Activated naive CD8-positive, alpha-beta T cell treated with anti-CD3 and anti-CD28 coated beads, Interleukin-2, amount 50 U/mL, for 24 hours (primary cell): ENCODE measurements at regions not wholly inside any gene's neighbourhood (a gene's known extent, or its start where the extent isn't known, plus 50 kb on each side); places are given as distances from the start of the nearest gene placed in this dataset.

Experiments
- ATAC-seq: fragments of 150-1000 bp; cut with Tn5 transposase; one replicate; pipeline ENCODE4 v1.10.0; 2021
- DNase-seq: peaks from one replicate; pipeline ENCODE4 v3.0.0; 2021
- H3K27ac Mint-ChIP-seq: one replicate; pipeline ENCODE4 v1.8.0; 2021; ENCODE audit warnings: mild to moderate bottlenecking, mixed read lengths
- H3K27me3 Mint-ChIP-seq: one replicate; pipeline ENCODE4 v1.8.0; 2021; ENCODE audit warnings: mixed read lengths
- H3K36me3 Mint-ChIP-seq: one replicate; pipeline ENCODE4 v1.8.0; 2021; ENCODE audit warnings: low read depth, mixed read lengths
- H3K4me1 Mint-ChIP-seq: one replicate; pipeline ENCODE4 v1.8.0; 2021; ENCODE audit warnings: mixed read lengths
- H3K4me3 Mint-ChIP-seq: one replicate; pipeline ENCODE4 v1.8.0; 2021; ENCODE audit warnings: mild to moderate bottlenecking, moderate library complexity, mixed read lengths
- H3K9me3 Mint-ChIP-seq: one replicate; pipeline ENCODE4 v1.8.0; 2021; ENCODE audit warnings: mixed read lengths

DNA sequence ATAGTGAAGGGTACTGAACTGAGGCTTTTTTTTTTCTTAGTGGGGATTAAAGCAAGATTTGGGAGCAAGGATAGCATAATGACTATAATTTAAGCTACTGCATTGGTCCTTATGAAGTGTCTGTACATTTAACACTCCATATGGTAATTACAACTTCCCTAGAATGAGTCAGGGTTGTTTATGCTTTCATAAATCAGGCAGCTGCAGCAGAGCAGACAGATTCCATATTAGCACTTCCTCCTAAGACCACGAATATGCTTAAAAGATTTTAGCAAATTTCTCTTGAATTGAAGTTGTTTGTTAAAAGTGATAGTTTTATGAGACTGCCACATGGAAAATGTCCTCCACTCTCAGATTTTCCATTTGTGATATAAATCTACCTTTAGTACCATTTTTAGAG is 401.1 kb upstream of the SPRY2 start:
- Mint-ChIP-seq H3K4me3 (no peak overlapping the region), H3K27me3 (no peaks in the 10 kb centered on the region), H3K4me1 (no peaks in the 10 kb centered on the region), H3K9me3 (peaks cover 4% of the 10 kb centered on the region), H3K36me3 (no peaks in the 10 kb centered on the region), H3K27ac (peak overlapping the region; percentile 4)
- no peak for DNase-seq
- ATAC-seq = no peak

DNA sequence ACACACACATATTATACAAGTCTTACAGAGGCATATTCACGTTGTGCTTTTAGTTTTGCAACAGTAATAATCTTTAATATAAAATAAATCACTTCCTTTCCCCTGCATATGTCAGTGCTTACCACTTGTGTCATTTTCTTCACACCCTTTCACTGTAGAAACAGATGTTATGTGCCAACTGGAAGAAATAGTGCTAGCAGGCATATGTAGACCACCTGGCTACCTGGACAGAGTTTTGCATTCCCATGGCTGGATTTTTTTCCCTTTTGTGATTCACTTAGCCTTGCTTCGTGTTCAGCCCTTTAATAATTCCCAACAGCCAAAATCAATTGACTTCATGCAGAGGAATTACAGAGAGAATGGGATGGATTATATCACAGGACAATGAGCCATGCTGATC is 399.1 kb upstream of the SPRY2 start:
- DNase-seq (no peak), ATAC-seq (no peak)
- Mint-ChIP-seq H3K4me3 (no peak overlapping the region), H3K4me1 (no peaks in the 10 kb centered on the region), H3K27me3 (no peaks in the 10 kb centered on the region), H3K9me3 (peaks cover 7% of the 10 kb centered on the region), H3K27ac (no peak overlapping the region), H3K36me3 (no peaks in the 10 kb centered on the region)

DNA sequence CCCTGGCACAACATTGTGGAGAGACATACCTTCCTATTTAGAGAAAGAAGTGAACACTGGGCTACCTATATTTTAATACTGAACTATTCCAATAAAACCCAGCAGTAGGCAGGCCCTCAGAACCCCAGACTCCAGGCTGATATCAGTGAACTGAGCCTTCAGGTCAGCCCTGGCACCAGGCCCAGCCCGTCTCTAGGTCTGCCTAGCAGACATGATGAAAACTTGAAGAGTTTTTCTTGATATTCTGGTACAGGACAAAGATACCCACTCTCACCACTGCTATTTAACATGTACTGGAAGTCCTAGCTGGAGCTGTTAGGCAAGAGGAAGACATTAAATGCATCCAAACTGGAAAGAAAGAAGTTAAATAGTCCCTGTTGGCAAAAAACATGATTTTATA is 396.6 kb upstream of the SPRY2 start:
- Mint-ChIP-seq H3K27me3 (no peaks in the 10 kb centered on the region), H3K4me1 (no peaks in the 10 kb centered on the region), H3K9me3 (peaks cover 4% of the 10 kb centered on the region), H3K4me3 (no peak overlapping the region), H3K27ac (no peak overlapping the region), H3K36me3 (no peaks in the 10 kb centered on the region)
- DNase-seq = no peak
- ATAC-seq = no peak

DNA sequence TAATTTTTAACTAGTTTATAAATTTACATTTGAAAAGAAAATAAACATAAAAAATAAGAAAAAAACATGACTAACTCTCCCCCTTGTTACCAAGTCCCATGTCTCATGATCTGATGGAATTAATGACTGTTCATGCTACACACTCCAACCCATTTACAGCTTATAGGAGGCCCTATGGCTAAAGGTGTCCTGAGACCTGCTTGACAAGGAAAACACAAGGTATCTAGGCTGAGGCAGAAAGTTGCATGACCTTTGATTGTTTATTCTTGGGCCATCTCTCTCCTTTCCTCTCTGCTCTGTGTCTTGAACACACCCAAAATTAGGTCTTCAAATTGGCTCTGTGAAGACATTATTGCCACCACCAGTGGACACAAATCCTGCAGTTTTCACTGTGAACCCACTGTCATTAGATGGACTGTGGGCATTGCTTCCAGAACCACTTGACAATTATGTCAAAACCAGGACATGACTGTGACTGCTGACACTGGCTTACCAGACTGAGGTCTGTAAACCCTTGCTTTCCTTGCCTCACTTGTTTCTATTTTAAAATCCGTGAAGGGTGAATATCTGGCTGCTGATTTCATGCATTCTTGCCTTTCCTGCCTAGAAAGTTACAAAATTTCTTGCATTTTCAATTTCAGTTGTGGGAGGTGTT is 386.5 kb upstream of the SPRY2 start:
- Mint-ChIP-seq H3K4me1 (no peaks in the 10 kb centered on the region), H3K27me3 (no peaks in the 10 kb centered on the region), H3K36me3 (no peaks in the 10 kb centered on the region), H3K27ac (no peak overlapping the region), H3K9me3 (peaks cover 18% of the 10 kb centered on the region), H3K4me3 (no peak overlapping the region)
- DNase-seq (no peak), ATAC-seq (no peak)

DNA sequence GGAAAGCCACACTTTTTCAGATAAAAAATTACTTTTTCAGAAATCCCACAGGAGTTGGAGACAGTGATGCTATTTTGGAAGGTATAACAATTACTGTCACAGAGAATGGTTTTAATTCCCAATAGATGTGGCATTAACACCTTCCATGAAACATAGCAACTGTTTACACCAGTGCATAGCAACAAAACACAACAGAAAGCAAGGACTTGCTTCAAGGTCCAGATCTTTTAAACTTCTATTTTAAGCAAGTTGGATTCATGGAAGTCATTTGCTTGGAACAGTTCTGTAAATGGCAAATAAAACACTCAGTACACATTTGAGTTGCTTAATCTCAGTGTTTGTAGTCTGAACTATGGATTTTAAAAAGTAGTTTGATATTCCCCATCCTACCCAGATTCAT is 385.9 kb upstream of the SPRY2 start:
- no peaks in the 10 kb centered on the region for H3K36me3 Mint-ChIP-seq
- no peak overlapping the region for H3K27ac Mint-ChIP-seq
- no peak overlapping the region for H3K4me3 Mint-ChIP-seq
- DNase-seq (no peak), ATAC-seq (no peak)
- H3K9me3 Mint-ChIP-seq = peaks cover 18% of the 10 kb centered on the region
- H3K27me3 Mint-ChIP-seq = no peaks in the 10 kb centered on the region
- no peaks in the 10 kb centered on the region for H3K4me1 Mint-ChIP-seq

DNA sequence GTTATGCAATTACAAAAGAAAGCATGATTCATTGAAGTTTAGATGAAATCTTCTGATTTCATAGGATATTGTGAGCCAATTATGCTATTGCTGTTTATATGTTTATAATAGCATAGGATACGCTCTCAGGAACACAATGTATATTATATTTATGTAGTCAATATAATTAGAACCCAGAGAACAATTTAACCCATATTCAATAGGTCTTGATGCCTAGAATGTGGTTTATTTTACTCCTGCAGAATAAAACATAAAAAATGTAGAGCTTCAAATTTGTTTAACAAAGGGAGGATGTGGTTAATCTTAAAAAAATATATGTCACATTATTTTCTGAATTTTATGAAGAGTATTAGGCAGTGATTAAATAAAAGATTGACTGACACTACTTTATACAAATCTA is 380.8 kb upstream of the SPRY2 start:
- no peaks in the 10 kb centered on the region for H3K27me3 Mint-ChIP-seq
- ATAC-seq (no peak), DNase-seq (no peak)
- H3K27ac Mint-ChIP-seq = no peak overlapping the region
- no peak overlapping the region for H3K4me3 Mint-ChIP-seq
- peaks cover 1% of the 10 kb centered on the region for H3K4me1 Mint-ChIP-seq
- H3K9me3 Mint-ChIP-seq = no peaks in the 10 kb centered on the region
- H3K36me3 Mint-ChIP-seq = no peaks in the 10 kb centered on the region

DNA sequence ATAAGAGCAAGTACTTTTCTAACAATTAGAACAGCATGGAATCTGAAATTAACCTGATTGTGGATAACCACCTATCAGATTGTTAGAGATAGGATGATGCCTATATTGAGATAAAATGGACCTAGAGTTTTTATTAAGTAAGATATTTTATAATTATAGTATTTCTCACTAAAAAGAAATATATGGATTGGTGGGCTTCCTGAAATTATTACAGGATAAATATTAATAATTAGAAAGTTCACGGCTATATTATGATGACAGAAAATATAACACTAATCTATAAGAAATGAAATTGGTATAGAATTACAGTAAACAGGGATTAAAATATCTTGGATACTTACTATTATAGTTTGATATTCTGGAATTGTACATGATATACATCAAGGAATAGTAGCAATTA is 378.0 kb upstream of the SPRY2 start:
- no peak for DNase-seq
- Mint-ChIP-seq H3K36me3 (no peaks in the 10 kb centered on the region), H3K9me3 (peaks cover 5% of the 10 kb centered on the region), H3K4me1 (peaks cover 2% of the 10 kb centered on the region), H3K4me3 (no peak overlapping the region), H3K27ac (no peak overlapping the region), H3K27me3 (no peaks in the 10 kb centered on the region)
- ATAC-seq = no peak

DNA sequence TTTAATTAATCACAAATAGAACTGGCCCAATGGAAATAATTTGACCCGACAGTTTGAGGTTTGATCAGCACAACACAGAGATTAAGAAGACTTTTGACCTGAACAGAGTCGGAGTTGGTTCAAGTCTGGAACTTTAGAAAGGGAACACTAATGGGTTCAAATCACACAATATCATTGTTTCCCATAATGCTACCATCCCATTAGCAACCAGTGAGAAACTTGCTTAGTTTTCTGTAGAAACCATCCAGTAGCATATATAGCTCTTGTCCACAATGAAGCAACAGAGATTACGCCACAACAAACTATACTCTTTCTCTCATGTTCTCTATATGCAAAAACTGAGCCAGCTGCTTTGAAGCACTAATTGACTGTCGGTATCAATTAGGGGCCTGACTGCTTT is 376.9 kb upstream of the SPRY2 start:
- H3K9me3 Mint-ChIP-seq = peaks cover 13% of the 10 kb centered on the region
- H3K4me3 Mint-ChIP-seq = no peak overlapping the region
- H3K4me1 Mint-ChIP-seq = peaks cover 2% of the 10 kb centered on the region
- DNase-seq = no peak
- H3K27ac Mint-ChIP-seq = no peak overlapping the region
- H3K27me3 Mint-ChIP-seq = no peaks in the 10 kb centered on the region
- H3K36me3 Mint-ChIP-seq = no peaks in the 10 kb centered on the region
- no peak for ATAC-seq

DNA sequence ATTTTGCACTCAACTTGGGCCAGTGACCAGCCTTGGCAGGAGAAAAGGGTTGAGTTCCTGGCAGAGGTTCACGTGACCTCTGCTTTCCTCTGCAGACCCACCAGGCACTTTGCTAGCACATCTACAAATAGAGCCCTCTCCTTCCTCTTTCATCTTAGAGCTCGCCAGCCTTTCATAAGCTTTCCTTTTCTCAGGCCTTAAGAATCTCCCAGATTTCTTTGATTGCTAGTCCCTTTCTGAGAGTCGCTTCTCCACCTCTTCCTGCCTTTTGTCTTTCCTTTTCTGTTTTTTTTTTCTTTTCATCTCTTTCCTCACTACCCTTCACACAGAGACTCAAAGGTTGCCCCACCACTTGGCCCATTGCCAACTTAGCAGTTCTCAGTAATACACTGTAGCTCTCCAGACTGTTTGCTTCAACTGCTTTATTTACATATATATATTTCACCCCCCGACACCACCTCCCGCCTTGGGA is 375.7 kb upstream of the SPRY2 start:
- Mint-ChIP-seq H3K9me3 (peaks cover 13% of the 10 kb centered on the region), H3K27me3 (no peaks in the 10 kb centered on the region), H3K4me1 (peaks cover 2% of the 10 kb centered on the region), H3K4me3 (no peak overlapping the region), H3K27ac (no peak overlapping the region), H3K36me3 (no peaks in the 10 kb centered on the region)
- no peak for ATAC-seq
- no peak for DNase-seq

DNA sequence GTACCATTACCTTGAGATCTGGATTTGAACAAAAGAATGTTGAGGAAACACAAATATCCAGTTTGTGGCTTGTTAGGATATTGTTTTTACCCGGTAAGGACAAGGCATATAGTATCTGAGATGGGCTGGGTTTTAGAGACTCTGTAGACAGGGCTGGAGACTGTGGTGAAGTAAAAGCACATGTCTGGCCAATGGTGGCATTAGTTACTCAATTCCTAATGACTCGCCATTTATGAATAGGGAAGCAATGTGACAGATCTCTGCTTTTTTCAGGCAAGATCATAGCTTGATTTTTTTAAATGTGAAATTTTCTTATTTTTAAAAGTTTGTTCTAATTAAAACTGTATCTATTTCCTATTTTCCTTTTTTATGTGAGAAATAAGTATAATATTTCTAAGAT is 371.1 kb upstream of the SPRY2 start:
- ATAC-seq (no peak), DNase-seq (no peak)
- Mint-ChIP-seq H3K27me3 (no peaks in the 10 kb centered on the region), H3K27ac (no peak overlapping the region), H3K4me3 (no peak overlapping the region), H3K9me3 (peaks cover 13% of the 10 kb centered on the region), H3K36me3 (no peaks in the 10 kb centered on the region), H3K4me1 (peaks cover 2% of the 10 kb centered on the region)

DNA sequence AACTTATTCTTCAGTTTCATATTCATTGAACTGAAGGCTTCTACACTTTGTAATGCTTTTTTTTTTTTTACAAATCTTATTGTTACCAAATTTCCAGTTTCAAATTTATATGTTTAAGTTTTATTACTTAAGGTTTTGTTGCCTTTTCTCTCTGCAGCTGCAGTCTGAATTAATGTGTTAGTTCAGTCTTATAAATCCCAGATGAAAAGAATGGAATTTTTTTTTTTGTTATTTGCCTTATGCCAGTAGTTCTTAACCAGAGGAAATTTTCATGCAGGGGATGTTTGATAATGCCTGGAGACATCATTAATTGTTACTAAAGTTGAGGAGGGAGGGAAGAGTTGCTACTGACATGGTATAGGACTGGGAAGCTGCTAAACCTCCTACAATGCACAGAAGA is 367.9 kb upstream of the SPRY2 start:
- H3K9me3 Mint-ChIP-seq = peaks cover 8% of the 10 kb centered on the region
- no peak overlapping the region for H3K27ac Mint-ChIP-seq
- H3K4me1 Mint-ChIP-seq = no peaks in the 10 kb centered on the region
- H3K27me3 Mint-ChIP-seq = no peaks in the 10 kb centered on the region
- no peaks in the 10 kb centered on the region for H3K36me3 Mint-ChIP-seq
- H3K4me3 Mint-ChIP-seq = no peak overlapping the region
- DNase-seq (no peak), ATAC-seq (no peak)

DNA sequence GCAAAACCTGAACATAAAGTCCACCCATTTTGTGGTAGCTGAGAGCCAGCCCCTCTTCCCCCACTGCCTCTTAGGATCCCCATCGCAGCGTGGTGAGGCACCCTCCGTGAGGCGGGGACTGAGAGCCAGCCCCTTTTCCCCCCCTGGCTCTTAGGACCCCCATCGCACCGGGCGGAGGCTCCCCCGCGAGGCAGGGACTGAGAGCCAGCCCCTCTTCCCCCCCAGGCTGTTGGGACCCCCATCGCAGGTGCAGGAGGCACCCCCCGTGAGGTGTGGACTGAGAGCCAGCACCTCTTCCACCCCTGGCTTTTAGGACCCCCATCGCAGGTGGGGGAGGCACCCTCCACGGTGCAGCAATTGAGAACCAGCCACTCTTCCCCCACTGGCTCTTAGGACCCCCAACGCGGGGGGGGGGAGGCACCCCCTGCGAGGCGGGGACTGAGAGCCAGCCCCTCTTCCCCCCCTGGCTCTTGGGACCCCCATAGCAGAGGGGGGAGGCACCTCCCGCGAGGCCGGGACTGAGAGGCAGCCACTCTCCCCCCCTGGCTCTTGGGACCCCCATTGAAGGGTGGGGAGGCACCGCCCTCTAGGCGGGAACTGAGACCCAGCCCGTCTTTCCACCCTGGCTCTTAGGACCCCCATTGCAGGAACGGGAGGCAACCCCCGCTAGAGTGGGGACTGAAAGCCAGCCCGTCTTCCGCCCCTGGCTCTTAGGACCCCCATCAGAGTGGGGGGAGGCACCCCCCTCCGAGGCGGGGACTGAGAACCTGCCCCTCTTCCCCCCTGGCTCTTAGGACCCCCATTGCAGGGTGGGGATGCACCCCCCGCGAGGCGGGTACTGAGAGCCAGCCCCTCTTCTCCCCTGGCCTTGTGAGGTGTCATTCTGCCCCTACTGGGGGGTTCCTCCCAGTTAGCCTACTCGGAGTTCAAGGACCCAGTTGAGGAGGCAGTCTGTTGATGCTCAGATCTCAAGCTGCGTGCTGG is 366.4 kb upstream of the SPRY2 start:
- Mint-ChIP-seq H3K9me3 (no peaks in the 10 kb centered on the region), H3K27me3 (no peaks in the 10 kb centered on the region), H3K27ac (no peak overlapping the region), H3K4me1 (no peaks in the 10 kb centered on the region), H3K36me3 (no peaks in the 10 kb centered on the region), H3K4me3 (no peak overlapping the region)
- no peak for ATAC-seq
- no peak for DNase-seq

DNA sequence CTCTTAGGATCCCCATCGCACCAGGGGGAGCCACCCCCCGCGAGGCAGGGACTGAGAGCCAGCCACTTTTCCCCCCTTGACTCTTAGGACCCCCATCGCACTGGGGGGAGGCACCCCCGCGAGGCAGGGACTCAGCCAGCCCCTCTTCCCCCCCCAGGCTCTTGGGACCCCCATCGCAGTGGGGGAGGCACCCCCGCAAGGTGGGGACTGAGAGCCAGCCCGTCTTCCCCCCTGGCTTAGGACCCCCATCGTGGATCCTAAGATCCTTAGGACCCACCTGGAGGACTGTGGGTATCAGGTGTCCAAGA is 365.2 kb upstream of the SPRY2 start:
- Mint-ChIP-seq H3K27me3 (no peaks in the 10 kb centered on the region), H3K36me3 (no peaks in the 10 kb centered on the region), H3K4me3 (no peak overlapping the region), H3K27ac (no peak overlapping the region), H3K9me3 (no peaks in the 10 kb centered on the region), H3K4me1 (no peaks in the 10 kb centered on the region)
- DNase-seq (no peak), ATAC-seq (no peak)

DNA sequence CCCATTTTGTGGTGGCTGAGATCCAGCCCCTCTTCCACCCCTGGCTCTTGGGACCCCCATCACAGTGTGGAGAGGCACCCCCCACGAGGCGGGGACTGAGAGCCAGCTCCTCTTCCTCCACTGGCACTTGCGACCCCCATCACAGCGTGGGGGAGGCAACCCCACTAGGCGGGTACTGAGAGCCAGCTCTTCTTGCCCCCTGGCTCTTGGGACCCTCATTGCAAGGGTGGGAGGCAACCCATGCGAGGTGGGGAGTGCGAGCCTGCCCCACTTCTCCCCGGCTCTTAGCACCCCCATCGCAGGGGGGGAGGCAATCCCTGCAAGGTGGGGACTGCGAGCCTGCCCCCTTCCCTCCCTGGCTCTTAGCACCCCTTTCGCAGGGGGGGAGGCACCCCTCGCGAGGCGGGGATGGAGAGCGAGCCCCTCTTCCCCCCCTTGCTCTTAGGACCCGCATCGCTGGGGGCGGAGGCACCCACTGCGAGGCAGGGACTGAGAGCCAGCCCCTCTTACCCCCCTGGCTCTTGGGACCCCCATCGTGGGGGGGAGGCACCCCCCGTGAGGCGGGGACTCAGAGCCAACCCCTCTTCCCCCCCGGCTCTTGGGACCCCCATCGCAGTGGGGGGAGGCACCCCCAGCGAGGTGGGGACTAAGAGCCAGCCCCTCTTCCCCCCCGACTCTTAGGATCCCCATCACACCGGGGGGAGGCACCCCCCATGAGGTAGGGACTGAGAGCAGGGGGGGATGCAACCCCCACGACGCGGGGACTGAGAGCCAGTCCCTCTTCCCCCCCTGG is 364.6 kb upstream of the SPRY2 start:
- ATAC-seq (no peak), DNase-seq (no peak)
- Mint-ChIP-seq H3K27ac (no peak overlapping the region), H3K27me3 (no peaks in the 10 kb centered on the region), H3K36me3 (no peaks in the 10 kb centered on the region), H3K4me1 (no peaks in the 10 kb centered on the region), H3K4me3 (no peak overlapping the region), H3K9me3 (no peaks in the 10 kb centered on the region)

DNA sequence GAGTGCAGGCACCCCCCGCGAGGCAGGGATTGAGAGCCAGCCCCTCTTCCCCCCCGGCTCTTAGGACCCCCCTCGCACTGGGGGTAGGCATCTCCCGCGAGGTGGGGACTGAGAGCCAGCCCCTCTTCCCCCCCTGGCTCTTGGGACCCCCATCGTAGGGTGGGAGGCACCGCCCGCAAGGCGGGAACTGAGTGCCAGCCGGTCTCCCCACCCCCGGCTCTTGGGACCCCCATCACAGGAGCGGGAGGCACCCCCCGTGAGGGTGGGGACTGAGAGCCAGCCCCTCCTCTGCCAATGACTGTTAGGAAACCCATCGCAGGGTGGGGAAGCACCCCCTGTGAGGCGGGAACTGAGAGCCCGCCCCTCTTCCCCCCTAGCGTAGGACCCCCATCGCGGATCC is 363.4 kb upstream of the SPRY2 start:
- Mint-ChIP-seq H3K27ac (no peak overlapping the region), H3K36me3 (no peaks in the 10 kb centered on the region), H3K4me3 (no peak overlapping the region), H3K27me3 (no peaks in the 10 kb centered on the region), H3K9me3 (no peaks in the 10 kb centered on the region), H3K4me1 (no peaks in the 10 kb centered on the region)
- DNase-seq (no peak), ATAC-seq (no peak)
